Caco-2 (cell line): ENCODE measurements at regions not wholly inside any gene's neighbourhood (a gene's known extent, or its start where the extent isn't known, plus 50 kb on each side); places are given as distances from the start of the nearest gene placed in this dataset.
"Not testable (repeated sequence)": the region's sequence is repeated elsewhere in the genome, so short reads cannot be mapped to it uniquely, and the experiment has no call there.

Experiments used
- BruUV-seq: library from RNA; stranded (reverse); fragments of 400-500 nt; replicated peaks from 2 replicates; lab custom pipeline; 2021; lab: Mats Ljungman, UMichigan
- CTCF ChIA-PET: fragments of 300-600 bp; sonication (Branson Sonifier 250); formaldehyde crosslinking; loops from one replicate; lab custom pipeline; 2022; ENCODE audit warnings: antibody characterized with exemption; lab: Charles Lee
- POLR2A ChIA-PET: fragments of 300-600 bp; sonication (Branson Sonifier 250); formaldehyde crosslinking; loops from one replicate; lab custom pipeline; 2022; ENCODE audit warnings: antibody characterized with exemption; lab: Charles Lee
- DNase-seq, 2 experiments: peaks; one replicate each; pipeline versions ENCODE4 v3.0.0 to v3.0.0-alpha.2; 2020 to 2022
- H3K27me3 ChIP-seq: replicated peaks from 2 replicates; pipeline ENCODE4 v1.6.0; 2011; ENCODE audit warnings: low read length; ENCODE audit not compliant: control insufficient read depth, insufficient read depth
- H3K36me3 ChIP-seq: 2 replicates; pipeline ENCODE4 v1.5.1; 2011; ENCODE audit warnings: low read length; ENCODE audit not compliant: control insufficient read depth, insufficient read depth
- H3K4me1 ChIP-seq: fragments of 250-450 bp; sonication (Bioruptor Pico); 2 replicates; pipeline ENCODE4 v1.5.1; 2020; ENCODE audit warnings: mild to moderate bottlenecking
- H3K4me3 ChIP-seq: 2 replicates; pipeline ENCODE4 v1.5.1; 2011; ENCODE audit warnings: low read depth, mild to moderate bottlenecking, control low read depth, low read length
- H3K9me3 ChIP-seq: fragments of 250-450 bp; sonication (Bioruptor Pico); 2 replicates; pipeline ENCODE4 v1.5.1; 2020; ENCODE audit warnings: mild to moderate bottlenecking, moderate library complexity
- H3K27ac Mint-ChIP-seq: one replicate; pipeline ENCODE4 v1.8.0; 2022; ENCODE audit warnings: mixed read lengths; ENCODE audit not compliant: unreplicated experiment
- H3K27me3 Mint-ChIP-seq: one replicate; pipeline ENCODE4 v1.8.0; 2022; ENCODE audit warnings: mixed read lengths; ENCODE audit not compliant: insufficient read depth, unreplicated experiment
- H3K36me3 Mint-ChIP-seq: one replicate; pipeline ENCODE4 v1.8.0; 2022; ENCODE audit warnings: mild to moderate bottlenecking, mixed read lengths; ENCODE audit not compliant: insufficient read depth, unreplicated experiment
- H3K4me1 Mint-ChIP-seq: one replicate; pipeline ENCODE4 v1.8.0; 2022; ENCODE audit warnings: low read depth, mixed read lengths; ENCODE audit not compliant: unreplicated experiment
- H3K4me3 Mint-ChIP-seq: one replicate; pipeline ENCODE4 v1.8.0; 2022; ENCODE audit warnings: mild to moderate bottlenecking, moderate library complexity, mixed read lengths; ENCODE audit not compliant: unreplicated experiment
- H3K9me3 Mint-ChIP-seq: one replicate; pipeline ENCODE4 v1.8.0; 2022; ENCODE audit warnings: mixed read lengths; ENCODE audit not compliant: unreplicated experiment
- intact Hi-C: fragments of 100-400 bp; cut with micrococcal nuclease; formaldehyde crosslinking; loops from one replicate; pipeline ENCODE4 v1.10.0; 2022; ENCODE audit not compliant: unreplicated experiment
- TF ChIP-seq, protein P1 (sequence below), 2 experiments: fragments of 200-600 bp in 1 of 2; IDR thresholded peaks; 1 replicate in 1 of 2; 2 replicates in 1 of 2; pipeline versions ENCODE4 v1.5.1 to v1.8.0; 2011 to 2022; ENCODE audit warnings: antibody characterized with exemption in 1 of 2, control low read depth in 1 of 2, inconsistent platforms in 1 of 2, low read depth in 1 of 2, low read length in 1 of 2, mild to moderate bottlenecking in 1 of 2, moderate library complexity in 1 of 2; ENCODE audit not compliant: insufficient read depth in 1 of 2, severe bottlenecking in 1 of 2, unreplicated experiment in 1 of 2

DNA sequence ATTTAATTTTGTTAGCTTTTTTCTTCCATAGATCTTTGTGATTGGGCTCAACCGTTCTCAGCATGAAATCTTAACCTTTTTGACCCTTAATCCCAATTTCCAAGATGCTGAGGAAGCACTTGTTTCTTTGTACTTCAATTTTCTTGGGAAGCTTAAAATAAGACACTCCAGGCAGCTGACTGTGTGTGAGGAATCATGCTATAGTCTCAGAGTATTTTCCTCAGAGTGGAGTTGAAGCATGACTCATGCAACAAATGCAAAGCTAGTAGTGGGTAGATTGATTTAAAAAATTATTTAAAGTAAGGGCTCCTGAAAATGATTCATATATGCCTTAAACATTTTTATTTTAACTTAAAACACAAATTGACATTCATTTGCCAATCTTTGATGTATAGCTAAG is 168.7 kb downstream of the BTBD3 start:
- ChIA-PET POLR2A (no interaction called here), CTCF (no interaction called here)
- intact Hi-C loops: no loop called here
- Mint-ChIP-seq H3K4me3 (no peak overlapping the region), H3K27me3 (peaks cover 4% of the 10 kb centered on the region), H3K9me3 (no peaks in the 10 kb centered on the region), H3K27ac (no peak overlapping the region), H3K4me1 (no peaks in the 10 kb centered on the region), H3K36me3 (no peaks in the 10 kb centered on the region)
- no peak for DNase-seq
- no peaks in the 10 kb centered on the region for H3K36me3 ChIP-seq
- H3K4me1 ChIP-seq: no peaks in the 10 kb centered on the region
- BruUV-seq: no TSS peak
- no peak overlapping the region for H3K4me3 ChIP-seq
- TF ChIP-seq, protein P1, sequence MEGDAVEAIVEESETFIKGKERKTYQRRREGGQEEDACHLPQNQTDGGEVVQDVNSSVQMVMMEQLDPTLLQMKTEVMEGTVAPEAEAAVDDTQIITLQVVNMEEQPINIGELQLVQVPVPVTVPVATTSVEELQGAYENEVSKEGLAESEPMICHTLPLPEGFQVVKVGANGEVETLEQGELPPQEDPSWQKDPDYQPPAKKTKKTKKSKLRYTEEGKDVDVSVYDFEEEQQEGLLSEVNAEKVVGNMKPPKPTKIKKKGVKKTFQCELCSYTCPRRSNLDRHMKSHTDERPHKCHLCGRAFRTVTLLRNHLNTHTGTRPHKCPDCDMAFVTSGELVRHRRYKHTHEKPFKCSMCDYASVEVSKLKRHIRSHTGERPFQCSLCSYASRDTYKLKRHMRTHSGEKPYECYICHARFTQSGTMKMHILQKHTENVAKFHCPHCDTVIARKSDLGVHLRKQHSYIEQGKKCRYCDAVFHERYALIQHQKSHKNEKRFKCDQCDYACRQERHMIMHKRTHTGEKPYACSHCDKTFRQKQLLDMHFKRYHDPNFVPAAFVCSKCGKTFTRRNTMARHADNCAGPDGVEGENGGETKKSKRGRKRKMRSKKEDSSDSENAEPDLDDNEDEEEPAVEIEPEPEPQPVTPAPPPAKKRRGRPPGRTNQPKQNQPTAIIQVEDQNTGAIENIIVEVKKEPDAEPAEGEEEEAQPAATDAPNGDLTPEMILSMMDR (IDR thresholded peaks at IDR 0.05; ENCODE audit: insufficient read depth in 1 of 2, low read depth in 1 of 2, low read length in 1 of 2, severe bottlenecking in 1 of 2, unreplicated experiment in 1 of 2): no peak
- H3K9me3 ChIP-seq: no peaks in the 10 kb centered on the region
- no peaks in the 10 kb centered on the region; the same call in 1 of the 2 replicates for H3K27me3 ChIP-seq

DNA sequence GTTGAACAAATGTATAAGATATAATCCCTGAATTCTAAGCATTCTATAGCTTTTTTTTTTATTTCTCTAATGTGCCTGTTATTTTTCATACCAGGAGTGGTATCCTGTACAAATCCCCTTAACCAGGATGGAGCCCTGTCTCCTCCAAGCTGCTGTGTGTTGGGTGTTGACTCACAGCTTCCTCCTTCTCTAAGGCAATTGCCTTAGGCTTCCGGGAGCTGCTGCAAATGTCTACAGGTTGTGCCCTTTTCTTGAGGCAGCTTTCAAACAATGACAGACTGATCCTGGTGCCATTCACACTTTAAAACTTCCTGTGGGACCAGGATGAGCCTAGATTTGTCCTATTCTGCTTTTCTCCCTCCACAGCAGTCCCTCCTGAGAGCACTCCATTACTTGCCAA is 173.2 kb downstream of the BTBD3 start:
- Histone ChIP-seq H3K4me3 (no peak overlapping the region), H3K9me3 (no peaks in the 10 kb centered on the region), H3K4me1 (no peaks in the 10 kb centered on the region), H3K36me3 (no peaks in the 10 kb centered on the region), H3K27me3 (no peaks in the 10 kb centered on the region; the same call in 1 of the 2 replicates)
- Mint-ChIP-seq H3K4me3 (no peak overlapping the region), H3K27me3 (peaks cover 3% of the 10 kb centered on the region), H3K27ac (no peak overlapping the region), H3K4me1 (no peaks in the 10 kb centered on the region), H3K36me3 (no peaks in the 10 kb centered on the region), H3K9me3 (no peaks in the 10 kb centered on the region)
- TF ChIP-seq, protein P1 (IDR thresholded peaks at IDR 0.05; ENCODE audit: insufficient read depth in 1 of 2, low read depth in 1 of 2, low read length in 1 of 2, severe bottlenecking in 1 of 2, unreplicated experiment in 1 of 2): no peak
- intact Hi-C loops: no loop called here
- CTCF ChIA-PET: no interaction called here
- DNase-seq: no peak
- POLR2A ChIA-PET: no interaction called here
- no TSS peak for BruUV-seq

DNA sequence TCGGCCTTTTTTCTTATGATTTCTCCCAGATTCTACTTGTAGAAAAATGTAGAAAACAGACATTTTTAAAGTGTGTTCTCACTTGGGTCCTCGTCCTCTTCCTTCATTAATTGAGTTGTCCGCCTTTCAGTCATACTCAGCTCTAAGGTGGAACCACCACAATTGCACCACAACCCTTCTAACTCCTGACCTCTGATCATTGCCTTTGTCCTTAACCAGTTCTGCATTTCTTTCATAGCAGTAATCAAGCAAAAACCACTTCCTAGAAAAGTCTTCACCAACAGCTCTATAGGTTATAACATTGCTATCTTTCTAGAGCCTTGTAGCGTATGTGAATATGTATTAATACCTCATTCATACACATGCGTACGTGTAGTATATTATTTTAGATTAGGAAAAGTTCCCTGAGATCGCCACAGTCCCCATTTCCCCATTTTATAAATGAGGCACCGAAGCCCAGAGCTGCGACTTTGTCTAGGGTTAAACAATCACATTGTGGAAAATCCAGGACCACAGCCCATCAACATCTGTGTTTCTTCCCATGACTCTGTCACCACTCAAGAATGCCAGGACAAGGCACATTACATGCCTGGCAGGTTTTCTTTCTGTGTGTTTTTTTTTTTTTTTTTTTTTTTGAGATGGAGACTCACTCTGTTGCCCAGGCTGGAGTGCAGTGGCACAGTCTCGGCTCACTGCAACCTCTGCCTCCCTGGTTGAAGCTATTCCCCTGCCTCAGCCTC is 175.5 kb downstream of the BTBD3 start:
- H3K9me3 Mint-ChIP-seq: no peaks in the 10 kb centered on the region
- CTCF ChIA-PET: no interaction called here
- H3K27ac Mint-ChIP-seq: no peak overlapping the region
- Histone ChIP-seq H3K4me3 (no peak overlapping the region), H3K27me3 (no peaks in the 10 kb centered on the region; the same call in 1 of the 2 replicates), H3K4me1 (no peaks in the 10 kb centered on the region), H3K9me3 (no peaks in the 10 kb centered on the region), H3K36me3 (no peaks in the 10 kb centered on the region)
- H3K27me3 Mint-ChIP-seq: peaks cover 3% of the 10 kb centered on the region
- no peak overlapping the region for H3K4me3 Mint-ChIP-seq
- no peak for DNase-seq
- TF ChIP-seq, protein P1 (IDR thresholded peaks at IDR 0.05; ENCODE audit: insufficient read depth in 1 of 2, low read depth in 1 of 2, low read length in 1 of 2, severe bottlenecking in 1 of 2, unreplicated experiment in 1 of 2): no peak
- BruUV-seq: no TSS peak
- POLR2A ChIA-PET: no interaction called here
- no peaks in the 10 kb centered on the region for H3K4me1 Mint-ChIP-seq
- no peaks in the 10 kb centered on the region for H3K36me3 Mint-ChIP-seq
- intact Hi-C loops: no loop called here

DNA sequence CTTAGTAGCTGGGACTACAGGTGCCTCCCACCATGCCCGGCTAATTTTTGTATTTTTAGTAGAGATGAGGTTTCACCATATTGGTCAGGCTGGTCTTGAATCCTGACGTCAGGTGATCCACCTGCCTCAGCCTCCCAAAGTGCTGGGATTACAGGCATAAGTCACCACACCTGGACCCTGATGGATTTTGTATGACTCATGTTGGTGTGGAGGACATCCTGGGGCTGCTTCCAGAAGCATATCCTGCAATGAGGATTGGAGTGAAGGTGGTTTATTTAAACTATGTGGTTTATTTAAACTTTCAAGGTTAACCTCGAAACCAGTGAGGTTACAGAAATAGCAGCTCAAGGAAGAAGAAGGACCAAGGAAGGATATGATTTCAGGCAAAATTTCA is 176.1 kb downstream of the BTBD3 start:
- POLR2A ChIA-PET, H3K4me3 Mint-ChIP-seq, H3K36me3 ChIP-seq, DNase-seq, H3K4me3 ChIP-seq, CTCF ChIA-PET, H3K27me3 ChIP-seq, intact Hi-C loops, H3K36me3 Mint-ChIP-seq, H3K9me3 Mint-ChIP-seq, H3K27me3 Mint-ChIP-seq, H3K4me1 Mint-ChIP-seq, H3K4me1 ChIP-seq, BruUV-seq, H3K27ac Mint-ChIP-seq, H3K9me3 ChIP-seq: not testable (repeated sequence)
